ENCODE measurements at regions not wholly inside any gene's neighbourhood (a gene's known extent, or its start where the extent isn't known, plus 50 kb on each side); places are given as distances from the start of the nearest gene placed in this dataset.

GRCh38 chr10:107749235-107749634 lies 584.7 kb upstream of the SORCS1 start:
- Histone ChIP-seq H3K14ac (replicated peaks; ENCODE audit: low read depth, low read length) (no peak overlapping the region), H3K79me1 (ENCODE audit: low read depth in 1 of 2, low read length in 2 of 2) (no peaks in the 10 kb centered on the region), H3K4me2 (ENCODE audit: low read depth, low read length) (no peak overlapping the region), H2AFZ (replicated peaks; ENCODE audit: low read length, poor library complexity) (no peak overlapping the region), H3K27me3 (ENCODE audit: control insufficient read depth, insufficient read depth, low read length) (no peaks in the 10 kb centered on the region), H4K8ac (ENCODE audit: low read depth in 2 of 2, low read length in 2 of 2) (no peak overlapping the region), H3K36me3 (ENCODE audit: control insufficient read depth, insufficient read depth, low read length) (no peaks in the 10 kb centered on the region), H3K9ac (ENCODE audit: low read depth, low read length) (no peak overlapping the region), H4K5ac (ENCODE audit: low read depth, low read length) (no peak overlapping the region), H3K9me1 (ENCODE audit: insufficient read depth, low read length) (no peaks in the 10 kb centered on the region), H3K9me3 (ENCODE audit: control insufficient read depth, insufficient read depth, low read length) (no peaks in the 10 kb centered on the region), H3K23ac (ENCODE audit: low read depth, low read length) (no peak overlapping the region), H4K20me1 (ENCODE audit: insufficient read depth, low read length) (no peaks in the 10 kb centered on the region), H3K27ac (ENCODE audit: insufficient read depth, low read length) (no peak overlapping the region), H3K4me3 (ENCODE audit: insufficient read depth, low read depth, low read length) (no peak overlapping the region), H2BK120ac (ENCODE audit: low read depth, low read length) (no peak overlapping the region), H2AK5ac (ENCODE audit: low read depth, low read length) (no peak overlapping the region), H2AK9ac (replicated peaks; ENCODE audit: low read depth, low read length, poor library complexity) (no peak overlapping the region), H2BK5ac (ENCODE audit: low read depth, low read length, poor library complexity, severe bottlenecking) (no peak overlapping the region), H3K4me1 (ENCODE audit: control insufficient read depth, insufficient read depth, low read length) (no peaks in the 10 kb centered on the region), H3K4ac (ENCODE audit: low read depth, low read length) (no peak overlapping the region), H3K56ac (ENCODE audit: extremely low read depth, insufficient read depth, low read length) (no peak overlapping the region), H4K91ac (ENCODE audit: insufficient read depth, low read depth, low read length) (no peak overlapping the region), H2BK20ac (ENCODE audit: low read depth, low read length) (no peak overlapping the region), H3K18ac (ENCODE audit: low read depth, low read length) (no peak overlapping the region), H2BK15ac (ENCODE audit: low read depth, low read length) (no peak overlapping the region)
- WGBS, 2 experiments (ENCODE audit: extremely low coverage in 2 of 2, insufficient read length in 1 of 2): no CpG with 5 or more reads among the region's 3 CpGs
- TF ChIP-seq USF2 (IDR thresholded peaks at IDR 0.05; ENCODE audit: low read depth, low read length) (no peak), MAZ (IDR thresholded peaks at IDR 0.05; ENCODE audit: borderline replicate concordance, low read depth, low read length) (no peak), RCOR1 (IDR thresholded peaks at IDR 0.05; ENCODE audit: insufficient replicate concordance, low read length) (no peak), POLR2A (IDR thresholded peaks at IDR 0.05; ENCODE audit: low read depth, low read length) (no peak), CEBPB (IDR thresholded peaks at IDR 0.05; ENCODE audit: low read depth, low read length) (no peak), ELK1 (IDR thresholded peaks at IDR 0.05; ENCODE audit: borderline replicate concordance, low read depth, low read length) (no peak), FOS (IDR thresholded peaks at IDR 0.05; ENCODE audit: low read depth, low read length) (no peak), MAFK (IDR thresholded peaks at IDR 0.05; ENCODE audit: low read depth, low read length) (no peak), NFE2L2 (IDR thresholded peaks at IDR 0.05; ENCODE audit: low read depth, low read length) (no peak), SMC3 (IDR thresholded peaks at IDR 0.05; ENCODE audit: low read depth, low read length) (no peak), MXI1 (IDR thresholded peaks at IDR 0.05; ENCODE audit: borderline replicate concordance, low read depth, low read length) (no peak), RFX5 (IDR thresholded peaks at IDR 0.05; ENCODE audit: low read depth, low read length) (no peak), BHLHE40 (IDR thresholded peaks at IDR 0.05; ENCODE audit: low read depth, low read length) (no peak), RAD21 (IDR thresholded peaks at IDR 0.05; ENCODE audit: low read length) (no peak)
- ATAC-seq (ENCODE audit: low read depth) (no peak), DNase-seq (no peak)
- no TSS peak for BruUV-seq (replicated peaks)
- dilution Hi-C loops (cut with HindIII; ENCODE audit: low sequenced_read_pairs, unreplicated experiment) (no loop called here), intact Hi-C loops (cut with micrococcal nuclease) (no loop called here), in situ Hi-C loops (cut with MboI; ENCODE audit: low sequenced_read_pairs) (no loop called here)
- ChIA-PET POLR2A (ENCODE audit: unreplicated experiment) (no interaction called here), CTCF (no interaction called here)

All from IMR-90 (cell line).